ENCODE measurements at regions not wholly inside any gene's neighbourhood (a gene's known extent, or its start where the extent isn't known, plus 50 kb on each side); places are given as distances from the start of the nearest gene placed in this dataset.

DNA sequence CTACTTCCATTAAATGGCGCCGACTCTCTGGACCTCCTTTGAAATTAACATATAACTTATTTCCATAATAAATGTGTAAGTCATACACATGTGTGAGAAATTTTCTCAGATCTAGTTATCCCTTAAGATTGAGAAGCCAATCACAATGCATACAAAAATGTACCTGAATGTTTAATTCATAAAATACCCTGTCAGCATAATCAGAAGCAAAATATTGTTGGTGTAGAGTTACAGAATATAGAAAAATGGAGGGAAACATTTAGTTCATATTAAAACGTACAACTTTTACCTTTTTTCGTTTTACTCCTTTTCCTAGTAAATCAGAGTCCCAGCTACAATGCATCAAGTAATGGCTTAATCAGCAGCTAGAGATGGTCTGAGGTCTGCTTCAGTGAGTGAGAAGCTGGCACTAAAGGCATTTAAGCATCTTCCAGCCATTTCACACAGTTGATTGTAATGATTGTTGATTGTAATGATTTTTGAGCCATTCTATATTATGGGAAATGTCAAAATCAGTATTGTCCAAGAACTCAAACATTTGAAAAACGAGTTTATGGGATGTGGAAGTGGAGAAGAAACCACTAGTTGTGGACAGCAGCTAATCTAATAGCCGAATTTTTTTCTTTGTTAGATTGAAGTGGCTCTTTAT, 81.8 kb downstream of the ANXA1 start:
- Histone ChIP-seq H2AFZ (replicated peaks; ENCODE audit: low read length, poor library complexity) (no peak overlapping the region), H3K36me3 (ENCODE audit: control insufficient read depth, insufficient read depth, low read length) (no peaks in the 10 kb centered on the region), H3K56ac (ENCODE audit: extremely low read depth, insufficient read depth, low read length) (no peak overlapping the region), H3K14ac (replicated peaks; ENCODE audit: low read depth, low read length) (no peak overlapping the region), H3K27ac (ENCODE audit: insufficient read depth, low read length) (no peak overlapping the region), H4K91ac (ENCODE audit: insufficient read depth, low read depth, low read length) (no peak overlapping the region), H2BK120ac (ENCODE audit: low read depth, low read length) (no peak overlapping the region), H4K5ac (ENCODE audit: low read depth, low read length) (no peak overlapping the region), H2AK5ac (ENCODE audit: low read depth, low read length) (no peak overlapping the region), H2BK20ac (ENCODE audit: low read depth, low read length) (no peak overlapping the region), H2BK15ac (ENCODE audit: low read depth, low read length) (no peak overlapping the region), H3K9me3 (ENCODE audit: control insufficient read depth, insufficient read depth, low read length) (no peaks in the 10 kb centered on the region), H3K23ac (ENCODE audit: low read depth, low read length) (no peak overlapping the region), H4K8ac (ENCODE audit: low read depth in 2 of 2, low read length in 2 of 2) (no peak overlapping the region), H3K4me1 (ENCODE audit: control insufficient read depth, insufficient read depth, low read length) (no peaks in the 10 kb centered on the region), H2BK5ac (ENCODE audit: low read depth, low read length, poor library complexity, severe bottlenecking) (no peak overlapping the region), H3K4ac (ENCODE audit: low read depth, low read length) (no peak overlapping the region), H3K27me3 (ENCODE audit: control insufficient read depth, insufficient read depth, low read length) (no peaks in the 10 kb centered on the region), H3K9me1 (ENCODE audit: insufficient read depth, low read length) (no peaks in the 10 kb centered on the region), H3K9ac (ENCODE audit: low read depth, low read length) (no peak overlapping the region), H3K4me3 (ENCODE audit: insufficient read depth, low read depth, low read length) (no peak overlapping the region), H3K79me1 (ENCODE audit: low read depth in 1 of 2, low read length in 2 of 2) (no peaks in the 10 kb centered on the region), H4K20me1 (ENCODE audit: insufficient read depth, low read length) (no peaks in the 10 kb centered on the region), H2AK9ac (replicated peaks; ENCODE audit: low read depth, low read length, poor library complexity) (no peak overlapping the region), H3K4me2 (ENCODE audit: low read depth, low read length) (no peak overlapping the region), H3K18ac (ENCODE audit: low read depth, low read length) (no peak overlapping the region)
- ChIA-PET CTCF (no interaction called here), POLR2A (ENCODE audit: unreplicated experiment) (no interaction called here)
- TF ChIP-seq CEBPB (IDR thresholded peaks at IDR 0.05; ENCODE audit: low read depth, low read length), result no peak
- TF ChIP-seq, protein P1, sequence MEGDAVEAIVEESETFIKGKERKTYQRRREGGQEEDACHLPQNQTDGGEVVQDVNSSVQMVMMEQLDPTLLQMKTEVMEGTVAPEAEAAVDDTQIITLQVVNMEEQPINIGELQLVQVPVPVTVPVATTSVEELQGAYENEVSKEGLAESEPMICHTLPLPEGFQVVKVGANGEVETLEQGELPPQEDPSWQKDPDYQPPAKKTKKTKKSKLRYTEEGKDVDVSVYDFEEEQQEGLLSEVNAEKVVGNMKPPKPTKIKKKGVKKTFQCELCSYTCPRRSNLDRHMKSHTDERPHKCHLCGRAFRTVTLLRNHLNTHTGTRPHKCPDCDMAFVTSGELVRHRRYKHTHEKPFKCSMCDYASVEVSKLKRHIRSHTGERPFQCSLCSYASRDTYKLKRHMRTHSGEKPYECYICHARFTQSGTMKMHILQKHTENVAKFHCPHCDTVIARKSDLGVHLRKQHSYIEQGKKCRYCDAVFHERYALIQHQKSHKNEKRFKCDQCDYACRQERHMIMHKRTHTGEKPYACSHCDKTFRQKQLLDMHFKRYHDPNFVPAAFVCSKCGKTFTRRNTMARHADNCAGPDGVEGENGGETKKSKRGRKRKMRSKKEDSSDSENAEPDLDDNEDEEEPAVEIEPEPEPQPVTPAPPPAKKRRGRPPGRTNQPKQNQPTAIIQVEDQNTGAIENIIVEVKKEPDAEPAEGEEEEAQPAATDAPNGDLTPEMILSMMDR (conservative IDR thresholded peaks at IDR 0.05; ENCODE audit: low read depth, low read length), result no peak
- TF ChIP-seq NFE2L2 (IDR thresholded peaks at IDR 0.05; ENCODE audit: low read depth, low read length), result no peak
- TF ChIP-seq MXI1 (IDR thresholded peaks at IDR 0.05; ENCODE audit: borderline replicate concordance, low read depth, low read length), result no peak
- TF ChIP-seq SMC3 (IDR thresholded peaks at IDR 0.05; ENCODE audit: low read depth, low read length), result no peak
- peak; percentile 89 for TF ChIP-seq MAFK (IDR thresholded peaks at IDR 0.05; ENCODE audit: low read depth, low read length)
- dilution Hi-C loops (cut with HindIII; ENCODE audit: low sequenced_read_pairs, unreplicated experiment), result no loop called here
- no TSS peak for BruUV-seq (replicated peaks)
- ATAC-seq (ENCODE audit: low read depth), result no peak
- intact Hi-C loops (cut with micrococcal nuclease), result no loop called here
- in situ Hi-C loops (cut with MboI; ENCODE audit: low sequenced_read_pairs), result no loop called here
- no CpG with 5 or more reads among the region's 6 CpGs for WGBS, 2 experiments (ENCODE audit: extremely low coverage in 2 of 2, insufficient read length in 1 of 2)
- DNase-seq, result no peak

All from IMR-90 (cell line).